ENCODE measurements at regions not wholly inside any gene's neighbourhood (a gene's known extent, or its start where the extent isn't known, plus 50 kb on each side); places are given as distances from the start of the nearest gene placed in this dataset.

- Histone ChIP-seq H3K4me2 (ENCODE audit: low read length) (no peak overlapping the region), H3K79me2 (ENCODE audit: control insufficient read depth, insufficient read depth, low read length, poor library complexity) (no peaks in the 10 kb centered on the region), H2AFZ (ENCODE audit: insufficient read depth, low read length, poor library complexity) (no peak overlapping the region), H2AK5ac (ENCODE audit: low read length) (no peak overlapping the region), H3K4me1 (ENCODE audit: control insufficient read depth in 1 of 2, insufficient read depth in 2 of 2, low read length in 2 of 2) (peaks cover 2 to 7% of the 10 kb centered on the region in 2 experiments), H3K27me3 (ENCODE audit: insufficient read depth, low read length) (no peaks in the 10 kb centered on the region), H4K91ac (ENCODE audit: low read depth, low read length) (no peak overlapping the region), H3K27ac (ENCODE audit: low read depth, low read length) (no peak overlapping the region), H3K23ac (ENCODE audit: low read length) (no peak overlapping the region), H4K8ac (ENCODE audit: low read depth, low read length) (no peak overlapping the region), H3K4me3 (ENCODE audit: low read depth, low read length) (no peak overlapping the region), H3K14ac (ENCODE audit: low read length) (no peak overlapping the region), H2BK12ac (ENCODE audit: low read length) (no peak overlapping the region), H4K12ac (ENCODE audit: low read depth, low read length) (no peak overlapping the region), H3K4ac (ENCODE audit: low read depth, low read length) (no peak overlapping the region), H3K9me3 (ENCODE audit: insufficient read depth, low read depth, low read length) (no peaks in the 10 kb centered on the region), H2BK5ac (ENCODE audit: low read depth, low read length, poor library complexity) (no peak overlapping the region), H3K18ac (ENCODE audit: low read length) (no peak overlapping the region), H3K79me1 (ENCODE audit: low read length) (no peaks in the 10 kb centered on the region), H3K9ac (ENCODE audit: low read length) (no peak overlapping the region), H3K36me3 (ENCODE audit: control insufficient read depth in 1 of 2, insufficient read depth in 2 of 2, low read length in 2 of 2) (no peaks in the 10 kb centered on the region), H2BK120ac (ENCODE audit: insufficient read depth, low read length, poor library complexity) (no peak overlapping the region)
- no peak for DNase-seq
- WGBS (ENCODE audit: extremely low coverage, insufficient coverage, insufficient read length): no CpG with 5 or more reads among the region's 12 CpGs
These were observed 91.3 kb upstream of the EYA2 start for GRCh38 chr20:46803123-46804020.

- no peak overlapping the region for H3K23ac ChIP-seq (ENCODE audit: low read length)
- H3K79me2 ChIP-seq (ENCODE audit: control insufficient read depth, insufficient read depth, low read length, poor library complexity): no peaks in the 10 kb centered on the region
- no peak overlapping the region for H3K27ac ChIP-seq (ENCODE audit: low read depth, low read length)
- no peak overlapping the region for H4K91ac ChIP-seq (ENCODE audit: low read depth, low read length)
- H3K4me1 ChIP-seq (ENCODE audit: control insufficient read depth in 1 of 2, insufficient read depth in 2 of 2, low read length in 2 of 2): peaks cover 2 to 7% of the 10 kb centered on the region in 2 experiments
- no peak overlapping the region for H3K4me3 ChIP-seq (ENCODE audit: low read depth, low read length)
- no peak overlapping the region for H3K9ac ChIP-seq (ENCODE audit: low read length)
- no peaks in the 10 kb centered on the region for H3K27me3 ChIP-seq (ENCODE audit: insufficient read depth, low read length)
- no CpG with 5 or more reads among the region's 3 CpGs for WGBS (ENCODE audit: extremely low coverage, insufficient coverage, insufficient read length)
- no peak overlapping the region for H4K12ac ChIP-seq (ENCODE audit: low read depth, low read length)
- H3K79me1 ChIP-seq (ENCODE audit: low read length): no peaks in the 10 kb centered on the region
- H3K4me2 ChIP-seq (ENCODE audit: low read length): no peak overlapping the region
- no peak for DNase-seq
- no peak overlapping the region for H2BK12ac ChIP-seq (ENCODE audit: low read length)
- H2BK5ac ChIP-seq (ENCODE audit: low read depth, low read length, poor library complexity): no peak overlapping the region
- H2BK120ac ChIP-seq (ENCODE audit: insufficient read depth, low read length, poor library complexity): no peak overlapping the region
- H3K14ac ChIP-seq (ENCODE audit: low read length): no peak overlapping the region
- H2AFZ ChIP-seq (ENCODE audit: insufficient read depth, low read length, poor library complexity): no peak overlapping the region
- no peak overlapping the region for H2AK5ac ChIP-seq (ENCODE audit: low read length)
- no peak overlapping the region for H3K4ac ChIP-seq (ENCODE audit: low read depth, low read length)
- no peak overlapping the region for H4K8ac ChIP-seq (ENCODE audit: low read depth, low read length)
- H3K36me3 ChIP-seq (ENCODE audit: control insufficient read depth in 1 of 2, insufficient read depth in 2 of 2, low read length in 2 of 2): no peaks in the 10 kb centered on the region
- no peaks in the 10 kb centered on the region for H3K9me3 ChIP-seq (ENCODE audit: insufficient read depth, low read depth, low read length)
- H3K18ac ChIP-seq (ENCODE audit: low read length): no peak overlapping the region
These were observed 90.5 kb upstream of the EYA2 start for GRCh38 chr20:46804126-46804525.

- no peak overlapping the region for H4K91ac ChIP-seq (ENCODE audit: low read depth, low read length)
- DNase-seq: no peak
- H4K12ac ChIP-seq (ENCODE audit: low read depth, low read length): no peak overlapping the region
- no peak overlapping the region for H3K9ac ChIP-seq (ENCODE audit: low read length)
- no peak overlapping the region for H2AK5ac ChIP-seq (ENCODE audit: low read length)
- H2BK120ac ChIP-seq (ENCODE audit: insufficient read depth, low read length, poor library complexity): no peak overlapping the region
- H3K79me2 ChIP-seq (ENCODE audit: control insufficient read depth, insufficient read depth, low read length, poor library complexity): no peaks in the 10 kb centered on the region
- no peak overlapping the region for H3K27ac ChIP-seq (ENCODE audit: low read depth, low read length)
- no peak overlapping the region for H3K23ac ChIP-seq (ENCODE audit: low read length)
- WGBS (ENCODE audit: extremely low coverage, insufficient coverage, insufficient read length): no CpG with 5 or more reads among the region's 9 CpGs
- no peaks in the 10 kb centered on the region for H3K36me3 ChIP-seq (ENCODE audit: control insufficient read depth in 1 of 2, insufficient read depth in 2 of 2, low read length in 2 of 2)
- H2AFZ ChIP-seq (ENCODE audit: insufficient read depth, low read length, poor library complexity): no peak overlapping the region
- H3K4ac ChIP-seq (ENCODE audit: low read depth, low read length): no peak overlapping the region
- no peak overlapping the region for H3K18ac ChIP-seq (ENCODE audit: low read length)
- peaks cover 1% of the 10 kb centered on the region for H3K79me1 ChIP-seq (ENCODE audit: low read length)
- H3K27me3 ChIP-seq (ENCODE audit: insufficient read depth, low read length): no peaks in the 10 kb centered on the region
- H3K14ac ChIP-seq (ENCODE audit: low read length): no peak overlapping the region
- H3K9me3 ChIP-seq (ENCODE audit: insufficient read depth, low read depth, low read length): no peaks in the 10 kb centered on the region
- no peak overlapping the region for H2BK12ac ChIP-seq (ENCODE audit: low read length)
- H3K4me1 ChIP-seq (ENCODE audit: control insufficient read depth in 1 of 2, insufficient read depth in 2 of 2, low read length in 2 of 2): peaks cover 2 to 10% of the 10 kb centered on the region in 2 experiments
- no peak overlapping the region for H2BK5ac ChIP-seq (ENCODE audit: low read depth, low read length, poor library complexity)
- H3K4me2 ChIP-seq (ENCODE audit: low read length): no peak overlapping the region
- no peak overlapping the region for H4K8ac ChIP-seq (ENCODE audit: low read depth, low read length)
- H3K4me3 ChIP-seq (ENCODE audit: low read depth, low read length): no peak overlapping the region
These were observed 88.8 kb upstream of the EYA2 start for GRCh38 chr20:46805836-46806235.

GRCh38 chr20:46807998-46808397 lies 86.6 kb upstream of the EYA2 start:
- Histone ChIP-seq H3K4me1 (ENCODE audit: control insufficient read depth in 1 of 2, insufficient read depth in 2 of 2, low read length in 2 of 2) (peaks cover 0 to 10% of the 10 kb centered on the region in 2 experiments), H4K12ac (ENCODE audit: low read depth, low read length) (no peak overlapping the region), H3K23ac (ENCODE audit: low read length) (no peak overlapping the region), H3K27ac (ENCODE audit: low read depth, low read length) (no peak overlapping the region), H3K18ac (ENCODE audit: low read length) (no peak overlapping the region), H2BK5ac (ENCODE audit: low read depth, low read length, poor library complexity) (no peak overlapping the region), H3K9ac (ENCODE audit: low read length) (no peak overlapping the region), H4K8ac (ENCODE audit: low read depth, low read length) (no peak overlapping the region), H2AFZ (ENCODE audit: insufficient read depth, low read length, poor library complexity) (no peak overlapping the region), H3K4me2 (ENCODE audit: low read length) (no peak overlapping the region), H3K14ac (ENCODE audit: low read length) (no peak overlapping the region), H3K79me2 (ENCODE audit: control insufficient read depth, insufficient read depth, low read length, poor library complexity) (no peaks in the 10 kb centered on the region), H2BK12ac (ENCODE audit: low read length) (no peak overlapping the region), H3K27me3 (ENCODE audit: insufficient read depth, low read length) (no peaks in the 10 kb centered on the region), H3K4me3 (ENCODE audit: low read depth, low read length) (no peak overlapping the region), H3K79me1 (ENCODE audit: low read length) (peaks cover 2% of the 10 kb centered on the region), H3K9me3 (ENCODE audit: insufficient read depth, low read depth, low read length) (no peaks in the 10 kb centered on the region), H2BK120ac (ENCODE audit: insufficient read depth, low read length, poor library complexity) (no peak overlapping the region), H2AK5ac (ENCODE audit: low read length) (no peak overlapping the region), H4K91ac (ENCODE audit: low read depth, low read length) (no peak overlapping the region), H3K36me3 (ENCODE audit: control insufficient read depth in 1 of 2, insufficient read depth in 2 of 2, low read length in 2 of 2) (no peaks in the 10 kb centered on the region), H3K4ac (ENCODE audit: low read depth, low read length) (no peak overlapping the region)
- WGBS (ENCODE audit: extremely low coverage, insufficient coverage, insufficient read length): no CpG with 5 or more reads among the region's 6 CpGs
- DNase-seq: peak; percentile 44 to 57

Measured in trophoblast cell (in vitro differentiated cells and primary cell).